LNCAP (cell line): ENCODE measurements at regions not wholly inside any gene's neighbourhood (a gene's known extent, or its start where the extent isn't known, plus 50 kb on each side); places are given as distances from the start of the nearest gene placed in this dataset.

Experiments used
- CTCF ChIP-seq: fragments of 450-650 bp; IDR thresholded peaks from 2 replicates; pipeline ENCODE4 v1.5.1; 2017; ENCODE audit warnings: mild to moderate bottlenecking

DNA sequence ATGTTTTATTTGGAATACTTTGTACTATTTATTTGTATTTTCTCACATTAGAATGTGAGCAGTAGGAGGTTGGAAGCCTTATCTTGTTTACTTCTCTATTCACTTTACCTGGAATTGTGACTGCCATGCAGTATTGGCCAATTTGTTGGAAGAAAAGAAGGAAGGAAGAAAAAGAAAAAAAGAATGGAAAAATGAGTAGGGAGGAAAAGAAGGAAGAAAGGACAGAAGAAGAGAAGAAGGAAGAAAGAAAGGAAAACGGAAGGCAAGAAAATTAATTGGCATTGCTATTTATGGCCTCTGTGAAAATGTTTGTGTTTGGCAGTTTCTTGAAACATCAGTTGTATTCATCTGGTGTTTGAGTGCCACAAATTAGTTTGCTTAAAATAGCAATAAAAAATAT is 575.2 kb upstream of the ZNF608 start:
- TF ChIP-seq CTCF = no peak

DNA sequence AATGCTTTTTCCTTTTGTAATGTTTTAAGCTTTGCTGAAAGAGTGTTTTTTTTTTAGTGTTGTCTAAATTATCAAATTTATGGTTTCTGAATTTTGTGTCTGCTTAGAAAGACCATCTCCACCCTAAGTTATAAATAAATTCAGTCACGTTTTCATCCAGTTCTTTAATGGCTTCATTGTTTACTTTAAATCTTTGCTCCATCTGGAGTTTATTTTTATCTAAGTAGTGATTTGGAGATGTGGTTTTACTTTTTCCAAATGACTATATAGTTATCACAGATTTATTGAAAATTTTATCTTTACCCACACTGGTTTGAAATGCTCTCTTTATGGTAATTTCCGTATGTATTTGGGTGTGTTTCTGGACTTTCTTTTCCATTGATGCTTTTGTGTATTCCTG is 577.2 kb upstream of the ZNF608 start:
- no peak for TF ChIP-seq CTCF

- no peak for TF ChIP-seq CTCF
Measured at GRCh38 chr5:125325488-125326149, 579.2 kb upstream of the ZNF608 start.

DNA sequence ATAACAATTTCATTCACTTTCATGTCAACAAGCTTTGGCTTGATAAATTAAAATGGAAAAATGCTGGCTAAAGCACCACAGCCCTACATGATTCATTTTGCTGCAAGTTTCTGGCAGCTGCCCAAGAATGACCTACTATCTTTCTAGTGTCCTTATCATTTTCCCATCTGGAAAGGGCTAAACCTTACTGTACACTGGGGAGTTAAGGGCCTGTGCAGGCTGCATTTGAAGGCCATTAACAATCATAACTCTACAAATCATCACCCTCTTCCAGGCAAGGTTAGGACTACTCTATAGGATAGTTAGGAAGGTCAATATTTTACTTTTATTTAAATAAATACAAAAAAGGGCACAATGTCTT is 579.7 kb upstream of the ZNF608 start:
- no peak for TF ChIP-seq CTCF

- TF ChIP-seq CTCF = no peak
Measured at GRCh38 chr5:125327676-125328075, 581.2 kb upstream of the ZNF608 start.

GRCh38 chr5:125331987-125332598 is 585.7 kb upstream of the ZNF608 start:
- no peak for TF ChIP-seq CTCF

DNA sequence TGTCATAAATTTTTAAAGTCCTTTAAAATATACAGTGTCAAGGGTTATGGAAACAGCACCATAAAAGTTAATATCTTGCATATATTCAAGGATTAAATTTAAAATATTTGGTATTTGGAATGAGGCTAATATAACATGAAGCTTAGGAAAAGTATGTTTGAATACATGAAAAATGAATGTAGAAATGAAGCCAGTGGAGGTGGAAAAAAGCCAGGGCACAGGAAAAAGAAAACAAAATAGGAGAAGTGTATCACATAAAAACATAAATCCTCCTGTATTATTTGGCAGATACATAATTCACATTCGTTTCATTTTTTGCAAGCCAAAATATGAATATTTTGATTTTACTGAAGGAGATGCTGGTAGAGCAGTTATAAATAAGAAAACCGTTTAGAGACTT is 587.0 kb upstream of the ZNF608 start:
- no peak for TF ChIP-seq CTCF

- no peak for TF ChIP-seq CTCF
Measured at GRCh38 chr5:125336401-125336800, 590.0 kb upstream of the ZNF608 start.
